IMR-90 (cell line): ENCODE measurements at regions not wholly inside any gene's neighbourhood (a gene's known extent, or its start where the extent isn't known, plus 50 kb on each side); places are given as distances from the start of the nearest gene placed in this dataset.

Source experiments
- ATAC-seq: fragments of 200-7000 bp; cut with Tn5 transposase; 2 replicates; pipeline ENCODE4 v1.9.1; 2020; ENCODE audit warnings: low read depth, mild to moderate bottlenecking, moderate library complexity
- BruUV-seq: library from RNA; stranded (reverse); fragments of 400-500 nt; replicated peaks from 2 replicates; lab custom pipeline; 2021; lab: Mats Ljungman, UMichigan
- CTCF ChIA-PET: fragments of 300-600 bp; formaldehyde crosslinking; extraction: SDS; loops from one replicate; lab custom pipeline; 2021; ENCODE audit warnings: antibody characterized with exemption; lab: Yijun Ruan, JAX
- POLR2A ChIA-PET: fragments of 300-600 bp; sonication (Branson Sonifier 250); formaldehyde crosslinking; loops from one replicate; lab custom pipeline; 2022; ENCODE audit warnings: antibody characterized with exemption; ENCODE audit not compliant: unreplicated experiment; lab: Charles Lee
- DNase-seq: peaks from one replicate; pipeline ENCODE4 v3.0.0; 2013
- H2AFZ ChIP-seq: replicated peaks from 2 replicates; pipeline ENCODE3; 2013; ENCODE audit warnings: low read length, mild to moderate bottlenecking; ENCODE audit not compliant: poor library complexity
- H2AK5ac ChIP-seq: 2 replicates; pipeline ENCODE4 v1.6.1; 2013; ENCODE audit warnings: low read depth, low read length, inconsistent platforms
- H2AK9ac ChIP-seq: replicated peaks from 2 replicates; pipeline ENCODE3; 2013; ENCODE audit warnings: mild to moderate bottlenecking, low read depth, low read length, moderate library complexity; ENCODE audit not compliant: poor library complexity
- H2BK120ac ChIP-seq: 2 replicates; pipeline ENCODE4 v1.6.1; 2013; ENCODE audit warnings: low read depth, low read length, inconsistent platforms
- H2BK15ac ChIP-seq: 3 replicates; pipeline ENCODE4 v1.6.1; 2013; ENCODE audit warnings: low read depth, low read length, inconsistent platforms
- H2BK20ac ChIP-seq: 2 replicates; pipeline ENCODE4 v1.6.1; 2013; ENCODE audit warnings: low read depth, mild to moderate bottlenecking, inconsistent platforms, low read length, moderate library complexity
- H2BK5ac ChIP-seq: 2 replicates; pipeline ENCODE4 v1.6.1; 2013; ENCODE audit warnings: mild to moderate bottlenecking, low read depth, low read length, inconsistent platforms; ENCODE audit not compliant: poor library complexity, severe bottlenecking
- H3K14ac ChIP-seq: replicated peaks from 2 replicates; pipeline ENCODE4 v1.6.1; 2013; ENCODE audit warnings: low read depth, low read length, inconsistent platforms
- H3K18ac ChIP-seq: 2 replicates; pipeline ENCODE4 v1.6.1; 2013; ENCODE audit warnings: low read depth, low read length, control low read depth
- H3K23ac ChIP-seq: 2 replicates; pipeline ENCODE4 v1.6.1; 2013; ENCODE audit warnings: low read depth, low read length, inconsistent platforms
- H3K27ac ChIP-seq: 2 replicates; pipeline ENCODE4 v1.5.1; 2013; ENCODE audit warnings: mild to moderate bottlenecking, control low read depth, low read length; ENCODE audit not compliant: insufficient read depth
- H3K27me3 ChIP-seq: 2 replicates; pipeline ENCODE4 v1.6.1; 2013; ENCODE audit warnings: low read length; ENCODE audit not compliant: control insufficient read depth, insufficient read depth
- H3K36me3 ChIP-seq: 2 replicates; pipeline ENCODE4 v1.6.1; 2013; ENCODE audit warnings: low read length, mixed read lengths; ENCODE audit not compliant: control insufficient read depth, insufficient read depth
- H3K4ac ChIP-seq: 2 replicates; pipeline ENCODE4 v1.6.1; 2013; ENCODE audit warnings: low read depth, low read length, inconsistent platforms
- H3K4me1 ChIP-seq: 2 replicates; pipeline ENCODE4 v1.6.1; 2013; ENCODE audit warnings: low read length, mixed read lengths; ENCODE audit not compliant: control insufficient read depth, insufficient read depth
- H3K4me2 ChIP-seq: 2 replicates; pipeline ENCODE4 v1.6.1; 2013; ENCODE audit warnings: low read depth, mild to moderate bottlenecking, control low read depth, low read length, moderate library complexity
- H3K4me3 ChIP-seq: 2 replicates; pipeline ENCODE4 v1.5.1; 2013; ENCODE audit warnings: low read depth, mild to moderate bottlenecking, control low read depth, low read length, moderate library complexity; ENCODE audit not compliant: insufficient read depth
- H3K56ac ChIP-seq: 2 replicates; pipeline ENCODE4 v1.6.1; 2013; ENCODE audit warnings: low read length, inconsistent platforms; ENCODE audit not compliant: insufficient read depth; ENCODE audit errors: extremely low read depth
- H3K79me1 ChIP-seq, 2 experiments: 2 replicates each; pipeline ENCODE4 v1.6.1; 2013; ENCODE audit warnings: low read length in 2 of 2, inconsistent platforms in 1 of 2, low read depth in 1 of 2
- H3K9ac ChIP-seq: 2 replicates; pipeline ENCODE4 v1.6.1; 2013; ENCODE audit warnings: low read depth, low read length, control low read depth
- H3K9me1 ChIP-seq: 2 replicates; pipeline ENCODE4 v1.6.1; 2013; ENCODE audit warnings: low read length, inconsistent platforms; ENCODE audit not compliant: insufficient read depth
- H3K9me3 ChIP-seq: 2 replicates; pipeline ENCODE4 v1.6.1; 2013; ENCODE audit warnings: low read length; ENCODE audit not compliant: control insufficient read depth, insufficient read depth
- H4K20me1 ChIP-seq: 2 replicates; pipeline ENCODE4 v1.6.1; 2013; ENCODE audit warnings: low read length, inconsistent platforms; ENCODE audit not compliant: insufficient read depth
- H4K5ac ChIP-seq: 2 replicates; pipeline ENCODE4 v1.6.1; 2013; ENCODE audit warnings: mild to moderate bottlenecking, low read depth, low read length, control low read depth
- H4K8ac ChIP-seq, 2 experiments: 2 replicates each; pipeline ENCODE4 v1.6.1; 2013; ENCODE audit warnings: low read depth in 2 of 2, low read length in 2 of 2, control low read depth in 1 of 2, inconsistent platforms in 1 of 2
- H4K91ac ChIP-seq: 2 replicates; pipeline ENCODE4 v1.6.1; 2013; ENCODE audit warnings: low read depth, low read length, inconsistent platforms; ENCODE audit not compliant: insufficient read depth
- FOS ChIP-seq: fragments of 150-350 bp; IDR thresholded peaks from 2 replicates; pipeline ENCODE4 v1.6.1; 2016; ENCODE audit warnings: low read depth, low read length
- SMC3 ChIP-seq: fragments of 150-350 bp; IDR thresholded peaks from 2 replicates; pipeline ENCODE4 v1.6.1; 2016; ENCODE audit warnings: low read depth, mild to moderate bottlenecking, antibody characterized with exemption, low read length, moderate library complexity
- WGBS, 2 experiments: methylation state at CpG; one replicate each; pipeline versions ENCODE4 v1.1.5 to v1.1.7; 2013; ENCODE audit warnings: missing lambda C conversion rate in 2 of 2; ENCODE audit not compliant: insufficient read length in 1 of 2; ENCODE audit errors: extremely low coverage in 2 of 2; 5-methylcytosine and 5-hydroxymethylcytosine counted together
- dilution Hi-C: fragments of 300-500 bp; cut with HindIII; formaldehyde crosslinking; loops from one replicate; pipeline ENCODE4 v1.14.3; 2018; ENCODE audit warnings: low sequenced_read_pairs; ENCODE audit not compliant: unreplicated experiment
- in situ Hi-C: fragments of 300-500 bp; cut with MboI; formaldehyde crosslinking; loops from 3 replicates; pipeline ENCODE4 v1.14.3; 2019; ENCODE audit warnings: low sequenced_read_pairs, inconsistent platforms, mixed read lengths
- intact Hi-C: fragments of 100-400 bp; cut with micrococcal nuclease; formaldehyde crosslinking; loops from 2 replicates; pipeline ENCODE4 v1.10.0; 2022

DNA sequence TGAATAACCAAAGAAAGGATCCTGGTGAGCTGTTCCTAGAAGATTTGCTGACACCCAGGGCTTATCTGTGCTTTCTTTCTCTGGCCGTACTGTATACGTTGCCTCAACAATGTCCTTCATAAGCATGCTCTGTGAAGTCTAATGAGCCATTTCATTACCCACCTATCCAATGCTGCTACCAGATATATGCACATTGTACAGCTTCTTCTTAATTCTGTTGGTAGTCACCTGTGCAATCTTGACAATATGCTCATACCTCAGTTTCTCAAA lies 731.8 kb upstream of the NCAM2 start:
- DNase-seq (no peak), ATAC-seq (no peak)
- H3K4me3 ChIP-seq = no peak overlapping the region
- no peak overlapping the region for H3K4ac ChIP-seq
- no peak overlapping the region for H3K18ac ChIP-seq
- CTCF ChIA-PET = no interaction called here
- no peak overlapping the region for H4K5ac ChIP-seq
- no peak overlapping the region for H2BK120ac ChIP-seq
- dilution Hi-C loops = no loop called here
- no peak overlapping the region for H3K4me2 ChIP-seq
- H3K36me3 ChIP-seq = no peaks in the 10 kb centered on the region
- BruUV-seq = no TSS peak
- H4K91ac ChIP-seq = no peak overlapping the region
- no peak overlapping the region for H2BK5ac ChIP-seq
- no peak overlapping the region for H3K27ac ChIP-seq
- no peaks in the 10 kb centered on the region for H3K9me1 ChIP-seq
- intact Hi-C loops = no loop called here
- H3K9ac ChIP-seq = no peak overlapping the region
- no peaks in the 10 kb centered on the region for H4K20me1 ChIP-seq
- H3K79me1 ChIP-seq = no peaks in the 10 kb centered on the region
- WGBS, 2 experiments = 94% methylated on average over 2 of the region's 2 CpGs; no CpG with 5 or more reads in 1 of the 2 experiments
- H3K23ac ChIP-seq = no peak overlapping the region
- no peak overlapping the region for H2BK15ac ChIP-seq
- H3K14ac ChIP-seq = no peak overlapping the region
- H2AFZ ChIP-seq = no peak overlapping the region
- H3K4me1 ChIP-seq = no peaks in the 10 kb centered on the region
- H3K9me3 ChIP-seq = peaks cover 3% of the 10 kb centered on the region; the same call in 1 of the 2 replicates
- H2BK20ac ChIP-seq = no peak overlapping the region
- H2AK9ac ChIP-seq = no peak overlapping the region
- no peaks in the 10 kb centered on the region for H3K27me3 ChIP-seq
- in situ Hi-C loops = no loop called here
- no peak overlapping the region for H3K56ac ChIP-seq
- TF ChIP-seq SMC3 = no peak
- TF ChIP-seq FOS = no peak
- no peak overlapping the region for H2AK5ac ChIP-seq
- no peak overlapping the region for H4K8ac ChIP-seq
- POLR2A ChIA-PET = no interaction called here
